Upper lobe of right lung (tissue), 1 donor: ENCODE measurements at regions not wholly inside any gene's neighbourhood (a gene's known extent, or its start where the extent isn't known, plus 50 kb on each side); places are given as distances from the start of the nearest gene placed in this dataset.

Experiments
- ATAC-seq: fragments of 200-7000 bp; cut with Tn5 transposase; one replicate; pipeline ENCODE4 v1.9.1; 2020; ENCODE audit warnings: mild to moderate bottlenecking, moderate library complexity
- DNase-seq: peaks from one replicate; pipeline ENCODE4 v3.0.0-alpha.2; 2020
- H3K27ac ChIP-seq: fragments of 200-600 bp; one replicate; pipeline ENCODE4 v1.8.0; 2022
- H3K27me3 ChIP-seq: fragments of 200-600 bp; one replicate; pipeline ENCODE4 v1.8.0; 2022; ENCODE audit warnings: mild to moderate bottlenecking
- H3K36me3 ChIP-seq: fragments of 200-600 bp; one replicate; pipeline ENCODE4 v1.8.0; 2022
- H3K4me1 ChIP-seq: fragments of 200-600 bp; one replicate; pipeline ENCODE4 v1.8.0; 2022
- H3K4me3 ChIP-seq: fragments of 200-600 bp; one replicate; pipeline ENCODE4 v1.8.0; 2022; ENCODE audit warnings: mild to moderate bottlenecking
- H3K9me3 ChIP-seq: fragments of 200-600 bp; one replicate; pipeline ENCODE4 v1.8.0; 2022
- intact Hi-C: fragments of 100-400 bp; cut with DNase I; formaldehyde crosslinking; loops from one replicate; pipeline ENCODE4 v1.11.0; 2022
- TF ChIP-seq, protein P1 (sequence below): fragments of 200-600 bp; IDR thresholded peaks from one replicate; pipeline ENCODE4 v1.8.0; 2022; ENCODE audit warnings: antibody characterized with exemption
- donor health status: DM: no; HTN: yes; CAD: no; lungs with severe emphysema.

DNA sequence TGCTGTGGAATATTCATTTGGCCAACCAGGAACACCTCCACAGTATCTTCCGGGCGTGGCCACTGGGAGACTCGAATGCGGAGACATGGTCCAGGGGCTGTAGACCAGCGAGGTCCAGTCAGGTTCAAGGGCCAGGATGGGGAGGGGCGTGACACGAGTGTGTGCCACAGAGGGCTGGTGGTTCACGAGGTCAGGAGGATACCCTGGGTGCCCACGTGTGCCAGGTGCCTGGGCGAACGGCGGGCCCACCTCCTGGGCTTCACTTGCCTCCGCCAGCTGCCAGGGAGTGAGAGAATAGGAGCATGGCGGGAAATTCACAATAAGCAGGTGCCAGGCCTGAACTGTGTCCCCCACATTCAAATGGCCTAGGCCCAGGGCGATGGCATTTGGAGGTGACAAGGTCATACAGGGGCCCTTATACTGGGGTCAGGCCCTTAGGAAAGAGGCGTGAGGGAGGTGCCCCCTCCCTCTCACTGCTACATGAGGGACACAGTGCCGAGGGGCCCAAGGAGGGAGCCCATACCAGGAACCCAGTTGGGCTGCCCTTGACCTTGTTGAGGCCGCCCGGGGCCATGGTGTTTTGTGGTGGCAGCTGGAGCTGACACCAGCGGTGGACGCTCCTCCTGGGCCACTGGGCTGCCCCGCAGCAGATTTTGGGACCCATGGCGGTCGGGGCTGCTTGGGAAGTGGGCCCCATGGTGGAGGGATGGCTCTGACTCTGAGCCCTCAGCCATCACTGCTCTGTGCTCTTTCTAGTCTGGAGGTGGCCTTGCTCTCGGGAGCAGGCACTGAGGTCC is 1268.9 kb downstream of the BRD1 start:
- intact Hi-C loops, result no loop called here
- TF ChIP-seq, protein P1, sequence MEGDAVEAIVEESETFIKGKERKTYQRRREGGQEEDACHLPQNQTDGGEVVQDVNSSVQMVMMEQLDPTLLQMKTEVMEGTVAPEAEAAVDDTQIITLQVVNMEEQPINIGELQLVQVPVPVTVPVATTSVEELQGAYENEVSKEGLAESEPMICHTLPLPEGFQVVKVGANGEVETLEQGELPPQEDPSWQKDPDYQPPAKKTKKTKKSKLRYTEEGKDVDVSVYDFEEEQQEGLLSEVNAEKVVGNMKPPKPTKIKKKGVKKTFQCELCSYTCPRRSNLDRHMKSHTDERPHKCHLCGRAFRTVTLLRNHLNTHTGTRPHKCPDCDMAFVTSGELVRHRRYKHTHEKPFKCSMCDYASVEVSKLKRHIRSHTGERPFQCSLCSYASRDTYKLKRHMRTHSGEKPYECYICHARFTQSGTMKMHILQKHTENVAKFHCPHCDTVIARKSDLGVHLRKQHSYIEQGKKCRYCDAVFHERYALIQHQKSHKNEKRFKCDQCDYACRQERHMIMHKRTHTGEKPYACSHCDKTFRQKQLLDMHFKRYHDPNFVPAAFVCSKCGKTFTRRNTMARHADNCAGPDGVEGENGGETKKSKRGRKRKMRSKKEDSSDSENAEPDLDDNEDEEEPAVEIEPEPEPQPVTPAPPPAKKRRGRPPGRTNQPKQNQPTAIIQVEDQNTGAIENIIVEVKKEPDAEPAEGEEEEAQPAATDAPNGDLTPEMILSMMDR, result no peak
- Histone ChIP-seq H3K4me1 (no peaks in the 10 kb centered on the region), H3K4me3 (no peak overlapping the region), H3K9me3 (no peaks in the 10 kb centered on the region), H3K36me3 (no peaks in the 10 kb centered on the region), H3K27me3 (no peaks in the 10 kb centered on the region), H3K27ac (no peak overlapping the region)
- DNase-seq (no peak), ATAC-seq (no peak)

GRCh38 chr22:48558016-48558415 is 1269.7 kb downstream of the BRD1 start:
- intact Hi-C loops, result no loop called here
- Histone ChIP-seq H3K27me3 (no peaks in the 10 kb centered on the region), H3K4me1 (no peaks in the 10 kb centered on the region), H3K9me3 (no peaks in the 10 kb centered on the region), H3K36me3 (no peaks in the 10 kb centered on the region), H3K27ac (no peak overlapping the region), H3K4me3 (no peak overlapping the region)
- TF ChIP-seq, protein P1, result no peak
- DNase-seq (no peak), ATAC-seq (no peak)

DNA sequence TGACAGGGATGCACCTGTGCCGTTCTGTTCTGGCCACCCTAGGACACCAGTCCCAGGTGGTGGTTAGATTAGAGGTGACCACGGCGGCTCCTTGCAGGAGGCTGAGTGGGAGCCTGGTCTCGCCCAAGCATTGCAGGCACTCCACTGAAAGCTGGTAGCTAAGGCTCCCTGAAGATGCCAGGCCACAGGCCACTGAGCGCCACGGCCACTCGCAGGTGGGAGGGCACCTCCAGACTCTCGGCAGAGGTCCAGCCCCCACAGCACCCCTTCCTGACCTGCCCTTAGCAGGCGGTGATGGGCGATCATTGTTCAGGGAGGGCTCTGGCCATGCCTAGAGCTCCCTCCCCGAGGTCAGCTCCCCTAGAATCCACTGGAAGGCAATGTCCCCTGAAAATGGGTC is 1270.2 kb downstream of the BRD1 start:
- ATAC-seq, result no peak
- DNase-seq, result no peak
- TF ChIP-seq, protein P1, result no peak

DNA sequence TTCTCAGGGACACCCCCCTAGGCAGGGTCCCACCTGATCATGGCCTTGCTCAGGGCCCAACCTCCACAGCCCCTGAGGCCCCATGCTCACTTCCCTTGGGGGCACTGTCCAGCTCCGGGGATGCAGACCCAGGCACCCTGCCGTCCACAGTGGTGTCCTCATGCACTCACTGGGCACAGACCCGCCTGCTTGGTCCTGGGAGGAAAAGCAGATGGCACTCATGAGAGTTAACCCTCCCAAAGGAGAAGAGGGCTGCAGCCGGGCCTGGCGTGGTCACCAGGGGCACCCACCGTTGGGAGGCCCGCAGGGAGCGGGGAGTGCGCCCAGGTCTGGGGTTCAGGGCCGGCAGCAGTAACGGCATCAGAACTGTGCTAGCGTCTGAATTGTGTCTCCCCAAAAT is 1270.9 kb downstream of the BRD1 start:
- intact Hi-C loops, result no loop called here
- Histone ChIP-seq H3K4me3 (no peak overlapping the region), H3K27ac (no peak overlapping the region), H3K9me3 (no peaks in the 10 kb centered on the region), H3K27me3 (no peaks in the 10 kb centered on the region), H3K4me1 (no peaks in the 10 kb centered on the region), H3K36me3 (no peaks in the 10 kb centered on the region)
- ATAC-seq (no peak), DNase-seq (no peak)
- TF ChIP-seq, protein P1, result no peak

More for the DNA sequence above, 1270.2 kb downstream of the BRD1 start:
- Histone ChIP-seq H3K4me1 (no peaks in the 10 kb centered on the region), H3K27me3 (no peaks in the 10 kb centered on the region), H3K36me3 (no peaks in the 10 kb centered on the region), H3K27ac (no peak overlapping the region), H3K4me3 (no peak overlapping the region), H3K9me3 (no peaks in the 10 kb centered on the region)
- intact Hi-C loops, result no loop called here

DNA sequence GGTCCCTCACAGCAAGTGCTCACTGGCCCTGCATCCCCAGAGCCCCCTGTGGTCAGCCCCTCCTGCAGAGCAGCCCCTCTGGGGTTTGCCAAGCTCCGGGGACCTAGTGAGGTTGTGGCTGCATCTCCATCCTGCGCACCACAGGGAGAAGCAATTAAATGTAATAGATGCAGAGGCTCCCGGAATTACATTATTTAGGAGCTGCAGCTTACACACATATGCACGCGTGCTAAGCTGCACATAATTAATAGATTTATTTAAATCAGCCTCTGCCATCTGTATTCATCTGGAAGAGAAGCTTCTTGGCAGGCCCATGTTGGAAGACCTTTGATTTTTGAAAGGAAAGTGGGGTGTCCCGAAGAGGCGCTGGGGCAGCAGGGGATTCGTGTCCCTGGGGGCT is 1271.5 kb downstream of the BRD1 start:
- Histone ChIP-seq H3K36me3 (no peaks in the 10 kb centered on the region), H3K27ac (no peak overlapping the region), H3K27me3 (no peaks in the 10 kb centered on the region), H3K9me3 (no peaks in the 10 kb centered on the region), H3K4me1 (no peaks in the 10 kb centered on the region), H3K4me3 (no peak overlapping the region)
- no peak for DNase-seq
- TF ChIP-seq, protein P1, result no peak
- intact Hi-C loops, result no loop called here
- ATAC-seq, result no peak
